HG02623 (cell line): ENCODE measurements at regions not wholly inside any gene's neighbourhood (a gene's known extent, or its start where the extent isn't known, plus 50 kb on each side); places are given as distances from the start of the nearest gene placed in this dataset.

Experiments used
- ATAC-seq: cut with Tn5 transposase; IDR thresholded peaks from one replicate; pipeline ENCODE4 v1.9.1; 2021; ENCODE audit warnings: moderate library complexity; ENCODE audit not compliant: unreplicated experiment

DNA sequence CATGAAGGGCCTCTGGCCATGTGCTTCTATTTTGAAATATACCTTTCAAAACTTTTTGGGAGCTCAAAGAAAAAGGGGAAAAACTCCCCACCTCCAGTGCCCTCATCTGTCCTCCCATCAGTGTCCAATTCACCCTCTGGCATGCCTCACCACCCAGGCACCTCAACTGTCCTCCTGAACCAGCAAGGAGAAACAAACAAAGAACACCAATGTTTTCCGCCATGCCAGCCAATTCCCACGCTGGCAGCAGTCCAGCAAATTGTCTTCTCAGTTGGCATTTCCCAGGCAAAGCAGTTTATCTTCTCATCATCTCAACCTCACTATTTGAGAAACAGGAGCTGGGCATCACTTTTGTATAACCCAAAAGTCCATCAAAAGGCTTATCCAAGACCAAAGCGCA is 496.9 kb downstream of the SOX6 start:
- ATAC-seq, result no peak

DNA sequence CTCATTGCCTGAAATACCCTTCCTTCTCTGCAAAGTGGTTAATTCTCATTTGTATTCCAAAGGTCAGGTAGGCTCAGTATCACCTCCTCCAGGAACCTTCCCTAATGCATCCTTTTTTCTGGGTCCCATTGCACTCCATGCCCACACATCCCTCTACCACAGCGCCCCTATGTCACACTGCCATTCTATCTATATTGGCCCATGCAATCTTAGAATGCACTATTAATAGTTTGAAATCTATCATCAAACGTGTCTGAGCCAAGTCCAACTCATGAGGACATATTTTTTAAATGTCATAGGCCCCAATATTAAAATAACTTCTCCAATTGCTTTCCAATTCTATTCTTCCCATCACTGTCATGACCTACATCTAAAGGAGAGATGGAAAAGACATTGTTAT is 495.1 kb downstream of the SOX6 start:
- ATAC-seq, result no peak

DNA sequence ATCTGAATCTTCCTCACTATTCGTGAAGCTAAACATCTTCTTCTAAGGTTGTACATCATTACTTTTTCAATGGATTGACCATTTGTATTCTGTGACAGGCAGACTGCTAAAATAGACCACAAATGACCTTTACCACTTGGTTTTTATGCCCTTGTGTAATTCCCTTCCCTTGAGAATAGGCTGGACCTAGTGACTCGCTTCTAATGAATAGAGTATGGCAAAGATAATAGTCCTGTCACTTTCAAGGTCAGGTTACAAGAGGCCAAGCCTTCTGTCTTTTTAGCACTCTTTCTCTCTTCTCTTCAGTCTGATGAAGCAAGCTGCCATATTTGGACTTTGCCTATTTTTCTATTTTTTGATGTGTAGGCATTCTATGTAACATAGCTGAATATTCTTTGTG is 492.9 kb downstream of the SOX6 start:
- no peak for ATAC-seq

DNA sequence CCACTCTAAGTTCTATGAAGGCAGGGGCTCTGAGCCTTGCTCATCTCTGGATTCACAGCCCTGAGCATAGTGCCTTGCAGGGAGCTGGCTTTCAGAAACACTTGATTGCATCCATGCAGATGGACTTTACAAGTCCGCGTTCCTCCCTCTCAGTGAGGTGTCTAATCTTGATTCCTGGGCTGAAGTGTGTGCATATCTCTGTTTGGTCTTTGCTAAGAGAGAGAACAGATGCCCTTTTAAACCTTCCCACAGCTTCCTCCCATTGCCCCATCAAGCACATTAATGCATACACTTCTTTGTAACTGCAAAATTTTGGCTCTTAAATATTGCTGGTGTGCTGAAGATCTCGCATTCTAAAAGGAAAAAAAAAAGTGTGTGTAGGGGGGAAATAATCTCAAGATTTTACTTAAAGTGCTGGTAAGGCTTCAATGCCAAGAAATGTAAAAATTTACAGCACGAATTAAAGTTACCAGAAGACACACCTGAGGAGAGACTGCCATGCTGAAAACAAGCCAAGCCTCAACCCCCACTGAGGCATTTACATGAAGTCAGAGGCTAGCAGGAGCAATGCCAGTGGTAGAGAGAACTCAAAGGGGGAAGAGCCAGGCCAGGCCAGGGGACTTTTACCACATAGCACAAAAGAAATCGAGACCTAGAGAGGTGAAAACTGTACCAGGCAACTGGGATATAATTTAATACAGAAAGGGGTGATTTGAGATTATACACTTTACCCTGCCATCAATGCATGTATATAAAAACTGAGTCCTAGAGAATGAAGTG is 492.1 kb downstream of the SOX6 start:
- ATAC-seq, result no peak

DNA sequence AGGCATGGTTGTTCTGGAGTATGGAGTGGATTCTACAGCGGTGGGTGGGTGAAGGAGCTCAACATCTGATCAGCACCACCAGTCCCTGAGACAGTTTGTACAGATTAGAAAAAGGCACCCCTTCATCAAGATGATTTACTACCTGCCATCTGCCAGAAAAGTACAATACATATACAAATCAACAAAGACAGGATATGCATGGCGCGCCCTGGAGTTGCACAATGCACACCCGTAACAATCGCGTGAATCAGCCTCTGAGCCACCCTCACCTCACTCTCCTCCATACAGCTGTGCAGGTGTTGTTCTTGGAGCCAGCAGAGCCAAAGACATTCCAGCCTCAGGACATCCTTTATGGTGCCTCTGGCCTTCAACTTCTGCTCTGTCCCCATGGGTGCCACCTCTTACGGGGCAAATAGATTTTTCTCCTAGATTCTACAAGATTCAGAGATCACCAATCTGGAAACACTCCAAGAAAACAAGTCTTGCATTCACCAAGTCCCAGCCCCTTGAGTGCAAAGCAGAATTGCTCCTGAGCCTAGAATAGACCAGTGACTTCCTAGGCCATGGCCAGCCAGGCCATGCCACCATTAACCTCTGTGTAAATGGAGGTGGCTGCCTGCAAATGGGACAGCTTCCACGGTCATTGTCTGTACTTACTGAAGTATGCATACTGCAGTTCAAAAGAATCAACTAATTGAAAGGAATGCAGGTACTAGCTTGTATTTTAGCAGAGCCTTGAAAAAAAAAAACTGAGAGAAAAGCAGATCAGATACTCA is 490.9 kb downstream of the SOX6 start:
- ATAC-seq, result no peak

DNA sequence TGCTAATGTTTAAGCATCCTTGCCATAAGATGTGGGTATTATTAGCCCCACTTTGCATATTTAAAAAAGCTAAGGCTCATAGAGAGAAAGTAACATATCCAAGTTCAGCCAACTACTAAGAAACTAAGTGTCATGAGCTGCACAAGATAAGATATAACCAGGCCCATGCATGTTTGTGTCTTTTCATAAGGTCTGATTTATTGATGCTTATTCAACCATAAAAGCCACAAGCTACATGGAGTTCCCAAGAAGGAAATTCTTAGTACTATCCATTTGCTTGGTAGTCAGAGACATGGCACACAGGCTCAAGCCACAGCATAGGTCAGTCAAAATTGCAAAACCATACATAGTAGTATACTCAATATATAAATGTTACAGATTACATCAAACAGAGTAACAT is 488.5 kb downstream of the SOX6 start:
- ATAC-seq, result no peak

DNA sequence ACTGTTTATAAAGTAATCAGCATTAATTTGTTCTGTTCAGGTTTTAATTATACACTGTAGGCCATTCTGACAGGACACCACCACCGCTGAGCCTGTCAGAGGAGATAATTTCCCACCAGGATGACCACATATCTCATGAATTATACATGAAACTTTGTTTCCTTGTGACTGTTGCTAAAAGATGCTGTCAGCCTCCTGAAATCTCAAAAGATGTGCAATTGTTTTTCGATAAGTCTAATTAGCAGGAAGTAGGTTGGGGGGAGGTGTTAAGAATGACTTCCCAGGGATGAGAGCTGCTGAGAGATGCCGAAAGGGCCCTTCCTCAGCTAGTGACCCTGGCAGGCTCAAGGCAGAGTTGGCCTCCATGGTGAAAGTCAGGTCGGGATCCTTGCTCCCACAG is 485.4 kb downstream of the SOX6 start:
- ATAC-seq, result no peak

DNA sequence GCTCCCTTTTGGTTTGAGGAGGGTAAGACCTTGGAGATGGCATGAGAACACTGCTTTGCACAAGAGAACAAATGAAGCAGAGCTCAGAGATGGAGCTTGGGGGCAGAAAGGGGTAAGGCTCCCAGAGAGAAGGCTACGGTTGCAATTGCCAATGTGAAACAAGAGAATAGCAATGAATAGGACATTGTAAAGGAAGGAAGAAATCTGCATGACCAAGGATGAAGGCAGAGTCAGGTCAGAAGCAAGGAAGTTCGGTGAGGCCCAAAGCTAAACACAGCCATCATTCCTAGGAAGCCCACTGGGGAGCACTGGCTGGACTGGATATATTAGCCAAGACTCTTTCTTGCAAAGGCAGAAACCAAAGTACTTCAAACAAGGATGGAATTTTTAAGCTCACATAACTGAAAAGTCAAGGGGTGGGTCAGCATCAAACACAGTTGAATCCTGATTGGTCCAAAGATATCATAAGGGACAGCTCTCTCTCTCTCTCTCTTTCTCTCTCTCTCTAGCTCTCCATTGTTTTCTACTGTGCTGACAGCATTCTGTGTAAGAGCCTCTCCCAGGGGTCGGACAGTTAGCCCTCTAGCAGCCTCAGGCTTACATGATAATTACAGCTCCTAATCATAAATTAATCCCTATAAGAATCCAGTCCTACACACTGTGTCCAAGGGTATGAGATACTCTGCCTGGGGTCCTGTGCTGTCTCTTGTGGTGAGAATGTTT is 484.3 kb downstream of the SOX6 start:
- no peak for ATAC-seq

DNA sequence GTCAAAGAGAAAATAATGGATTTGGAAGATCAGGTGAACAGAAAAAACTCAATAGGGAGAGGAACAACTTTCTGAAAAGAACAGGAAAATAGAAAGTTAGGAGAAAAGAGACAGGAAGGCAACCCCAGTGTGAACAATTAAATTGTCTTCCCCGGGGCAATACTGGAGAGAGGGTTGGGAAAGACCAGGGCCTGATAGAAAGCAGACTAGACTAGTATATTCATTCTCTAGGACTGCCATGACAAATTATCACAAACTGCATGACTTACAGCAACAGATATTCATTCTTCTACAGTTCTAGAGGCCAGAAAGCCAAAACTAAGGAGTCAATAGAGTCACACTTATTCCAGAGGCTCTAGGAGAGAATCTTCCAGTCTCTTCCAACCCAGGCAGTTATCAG is 482.8 kb downstream of the SOX6 start:
- ATAC-seq, result no peak

DNA sequence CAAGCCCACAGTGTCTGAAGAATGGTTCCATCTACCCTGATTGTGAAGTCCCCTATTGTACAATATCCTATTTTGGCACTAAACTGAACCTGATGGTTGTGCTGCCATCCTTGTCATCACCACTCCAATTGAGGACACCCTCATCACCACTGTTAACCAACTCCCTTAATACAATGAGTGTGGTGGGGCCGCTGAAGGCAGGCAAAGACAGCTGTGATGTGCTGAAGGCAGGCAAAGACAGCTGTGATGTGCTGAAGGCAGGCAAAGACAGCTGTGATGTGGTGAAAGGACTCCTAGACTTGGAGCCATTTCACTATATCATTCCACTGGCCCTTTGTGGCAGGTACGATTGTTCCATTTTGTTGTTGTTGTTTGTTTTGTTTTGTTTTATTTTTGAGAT is 481.6 kb downstream of the SOX6 start:
- ATAC-seq, result no peak

DNA sequence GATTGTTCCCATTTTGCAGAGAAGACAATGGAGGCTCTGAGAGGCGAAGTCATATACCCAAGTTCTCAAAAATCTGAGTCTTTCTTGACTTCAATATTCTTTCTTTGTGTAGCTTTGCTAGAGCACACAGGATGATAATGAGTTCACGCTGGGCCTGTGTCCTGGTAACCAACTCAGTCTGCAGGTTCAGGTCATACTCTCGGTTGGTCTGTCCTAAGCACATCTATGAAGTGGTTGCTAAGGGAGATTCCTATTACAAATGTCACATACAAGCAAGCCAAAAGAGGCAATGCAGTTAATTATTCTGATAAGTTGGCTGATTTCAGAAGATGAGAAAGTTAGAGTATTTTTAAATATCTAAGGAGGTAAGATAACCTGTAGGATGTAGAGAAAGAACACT is 481.0 kb downstream of the SOX6 start:
- ATAC-seq, result no peak

DNA sequence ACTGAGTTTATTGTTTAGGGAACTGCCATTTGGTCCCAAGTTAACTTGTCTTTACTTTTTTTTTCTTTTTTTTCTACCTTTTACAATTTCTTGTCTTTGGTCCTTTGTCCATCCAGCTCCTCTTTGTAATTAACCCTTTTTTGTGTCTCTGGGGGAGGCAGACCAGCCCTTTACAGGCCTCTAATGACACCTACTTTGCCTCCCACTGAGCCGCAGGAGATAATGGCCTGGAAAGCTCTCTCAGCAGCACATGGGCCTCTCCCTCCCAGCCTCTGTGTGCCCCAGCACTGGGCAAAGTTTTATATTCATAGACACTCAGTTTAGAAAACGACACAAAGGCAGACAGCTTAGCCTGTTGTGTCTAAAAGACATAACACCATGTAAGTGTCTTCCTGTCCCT is 480.4 kb downstream of the SOX6 start:
- no peak for ATAC-seq

DNA sequence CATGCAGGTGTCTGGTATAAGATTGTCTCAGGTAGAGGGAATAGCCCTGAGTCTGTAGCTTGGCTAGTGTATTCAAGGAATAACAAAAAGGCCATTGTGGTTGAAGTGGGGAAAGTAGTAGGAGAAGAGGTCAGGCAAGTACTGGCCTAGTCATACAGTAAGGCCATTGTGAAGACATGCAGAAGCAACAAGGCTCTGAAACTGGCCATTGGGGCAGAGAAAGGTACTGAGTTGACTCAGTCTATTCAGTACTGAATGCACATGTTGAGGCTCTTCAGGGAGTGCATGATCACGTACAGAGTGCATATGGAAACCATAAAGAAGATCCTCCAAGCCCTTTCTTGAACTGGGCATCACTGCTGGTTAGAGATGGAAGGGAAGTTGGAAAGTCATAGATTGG is 477.6 kb downstream of the SOX6 start:
- ATAC-seq, result no peak

DNA sequence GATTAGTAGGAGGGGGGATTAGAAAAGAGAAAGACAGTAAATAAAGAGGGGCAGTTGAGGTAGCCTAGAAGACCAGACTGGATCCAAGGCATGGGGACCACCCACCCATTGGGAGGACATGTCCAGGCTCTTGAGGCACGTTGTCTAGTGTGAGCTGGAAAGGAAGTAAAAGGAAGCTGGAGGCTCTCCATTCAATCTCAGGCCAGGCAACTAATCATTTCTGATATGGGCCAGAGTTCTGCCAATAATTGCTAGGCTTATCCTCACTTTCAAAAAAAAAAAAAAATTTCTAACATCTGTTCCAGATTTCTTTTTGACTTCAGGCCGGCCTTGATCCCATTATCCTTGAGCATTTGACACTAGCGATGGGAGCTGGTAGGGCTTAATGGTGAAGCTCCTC is 476.1 kb downstream of the SOX6 start:
- no peak for ATAC-seq

DNA sequence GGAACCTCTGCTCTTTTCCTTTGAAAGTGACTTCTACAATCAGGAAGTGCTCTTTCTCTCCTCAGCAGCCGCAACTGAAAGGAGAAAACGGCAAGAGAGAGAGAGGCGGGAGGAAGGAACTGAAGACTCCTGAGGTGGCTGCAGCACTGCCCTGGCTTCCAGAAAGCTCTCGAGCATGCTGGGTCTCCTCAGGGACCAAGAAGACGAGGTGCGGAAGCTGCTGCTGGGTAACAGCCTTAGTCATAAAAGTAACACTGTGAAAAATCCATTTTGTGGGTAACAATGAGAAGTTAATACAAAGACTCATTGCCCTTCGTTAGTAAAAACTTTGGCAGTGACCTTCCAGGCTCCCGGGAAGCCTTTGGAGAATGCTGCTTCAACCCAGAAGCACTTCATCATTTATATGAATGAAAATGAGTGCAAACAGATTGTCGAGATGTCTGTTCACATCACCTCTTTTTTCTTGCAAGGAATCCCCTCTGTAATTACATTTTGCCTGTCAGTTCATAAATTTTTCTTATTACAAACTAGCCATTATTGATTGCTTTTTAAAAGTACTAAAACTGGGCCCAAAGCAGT is 473.4 kb downstream of the SOX6 start:
- ATAC-seq, result no peak

DNA sequence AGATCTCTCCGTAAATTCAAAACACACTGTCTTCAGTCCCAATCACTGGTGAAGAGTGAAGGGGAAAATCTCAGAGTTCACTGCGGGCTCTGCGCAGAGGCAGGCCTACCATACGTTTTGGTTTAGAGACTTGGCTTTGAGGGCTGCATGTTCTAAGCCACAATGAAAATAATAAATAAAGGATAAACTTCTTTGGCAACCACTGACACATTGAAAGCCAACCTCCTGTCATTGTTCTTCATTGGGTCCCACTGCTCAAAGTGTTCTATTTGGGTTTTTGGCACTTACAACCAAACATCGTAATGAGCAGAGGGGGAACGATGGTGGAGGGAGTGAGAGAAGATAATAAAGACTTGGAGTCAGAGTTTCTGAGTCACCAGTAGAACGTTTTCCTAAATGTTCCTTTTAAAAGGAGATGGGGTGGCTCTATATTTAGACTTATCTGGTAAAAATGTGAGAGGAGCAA is 472.9 kb downstream of the SOX6 start:
- ATAC-seq, result no peak

DNA sequence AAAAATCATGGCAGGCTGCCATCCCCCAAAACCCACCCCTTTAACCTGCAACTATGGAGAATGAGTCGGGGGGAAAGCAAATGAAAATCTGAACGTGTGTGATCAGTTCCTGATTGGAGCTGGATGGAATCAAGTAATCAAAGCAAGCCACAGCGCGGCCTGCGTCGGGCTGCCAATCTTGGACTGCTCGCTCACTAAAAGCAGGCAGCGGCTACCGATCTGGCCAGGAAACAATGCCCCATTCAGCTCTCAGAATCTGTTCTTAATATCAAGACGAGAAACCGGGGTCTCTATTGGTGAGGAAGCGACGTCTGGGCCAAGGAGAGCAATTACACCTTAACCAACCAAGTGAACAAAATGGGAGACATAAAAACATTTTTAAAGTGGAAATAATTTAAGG is 472.2 kb downstream of the SOX6 start:
- ATAC-seq, result no peak

DNA sequence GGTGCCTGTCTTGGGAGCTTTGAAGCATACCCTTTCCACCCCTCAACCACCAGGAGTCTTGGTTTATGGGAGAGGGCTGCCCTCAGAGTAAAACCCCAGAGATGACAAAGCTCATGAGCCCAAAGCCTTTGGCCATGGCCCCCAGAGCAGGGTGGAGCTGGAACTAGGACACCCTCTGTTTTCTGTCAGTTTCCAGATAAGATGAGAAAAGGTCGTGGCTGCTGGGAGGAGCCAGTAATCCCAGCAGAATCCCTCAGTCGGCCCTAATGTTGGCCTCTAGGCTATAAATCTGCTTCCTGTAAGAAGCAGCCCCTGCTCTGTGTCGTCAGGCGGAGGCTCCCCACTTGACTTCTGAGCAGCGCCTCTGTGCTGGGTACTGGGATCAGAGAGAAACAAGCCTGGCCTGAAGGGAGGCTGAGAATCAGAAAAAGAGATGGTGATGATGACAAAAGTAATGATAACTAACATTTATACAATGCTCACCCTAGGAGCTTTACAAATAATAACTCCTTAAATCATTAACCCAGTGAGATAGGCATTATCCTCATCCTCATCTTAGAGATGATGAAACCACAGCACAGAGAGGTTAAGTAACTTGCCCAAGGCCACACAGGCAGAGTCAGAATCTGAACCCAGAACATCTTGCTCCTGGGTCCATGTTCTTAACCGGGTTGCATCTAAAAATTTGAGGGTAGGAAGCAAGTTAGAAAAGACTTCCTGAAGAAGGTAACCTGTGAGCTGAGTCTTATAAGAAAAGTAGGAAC is 471.4 kb downstream of the SOX6 start:
- ATAC-seq, result no peak

DNA sequence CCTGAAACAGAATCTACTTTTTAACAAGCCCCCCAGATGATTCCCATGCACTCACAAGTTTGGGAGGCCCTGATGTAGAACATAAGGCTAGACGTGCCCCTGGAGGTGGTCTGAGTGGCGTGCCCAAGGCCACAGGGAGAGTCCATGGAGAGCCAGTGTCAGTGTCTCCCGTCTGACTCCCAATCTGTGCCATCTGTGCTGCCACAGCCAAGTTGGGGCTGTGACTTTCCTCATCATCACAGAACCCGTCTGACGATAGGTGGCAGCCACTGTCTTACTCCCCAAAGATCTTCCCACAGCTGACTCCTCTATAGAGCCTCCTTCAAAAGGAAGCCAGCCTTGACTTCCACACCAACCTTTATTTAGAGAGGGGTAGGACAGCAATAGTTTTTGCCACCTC is 470.5 kb downstream of the SOX6 start:
- no peak for ATAC-seq

DNA sequence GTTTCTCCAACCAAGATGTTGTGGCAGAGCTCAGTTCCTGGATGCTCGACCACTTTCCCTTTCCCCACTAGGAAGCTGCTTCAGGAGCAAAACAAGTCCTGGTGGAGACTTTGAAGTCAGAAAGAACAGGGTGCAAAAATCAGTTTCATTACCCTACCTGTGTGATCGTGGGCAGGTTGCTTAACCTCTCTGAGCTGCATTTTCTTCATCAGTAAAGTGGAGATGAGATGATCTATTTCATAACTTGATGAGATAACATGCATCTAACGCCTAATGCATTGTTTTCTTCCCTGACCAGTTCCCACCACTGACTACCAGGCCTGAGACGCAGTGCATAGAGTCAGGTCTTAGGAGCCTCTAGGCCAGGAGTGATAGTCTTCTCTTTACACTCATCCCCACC is 470.0 kb downstream of the SOX6 start:
- ATAC-seq, result no peak

DNA sequence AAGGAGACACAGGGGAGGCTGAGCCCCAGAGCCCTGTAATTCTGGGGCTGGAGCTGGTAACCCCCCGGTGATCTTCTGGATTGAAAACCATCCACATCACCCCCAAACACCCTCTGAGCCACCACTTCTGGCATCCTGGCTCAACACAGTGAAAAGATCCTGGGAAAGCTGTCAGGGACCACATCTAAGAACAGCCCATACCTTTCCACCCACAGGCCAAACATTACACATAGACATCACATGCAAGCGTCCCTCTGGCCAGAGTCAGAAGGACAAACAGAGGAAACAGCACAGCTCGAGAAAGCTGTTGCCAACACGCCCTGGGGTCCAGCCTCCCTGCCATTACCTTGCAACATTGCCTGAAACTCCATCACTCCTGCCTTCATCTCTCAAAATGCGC is 469.5 kb downstream of the SOX6 start:
- no peak for ATAC-seq
